ENCODE measurements at regions not wholly inside any gene's neighbourhood (a gene's known extent, or its start where the extent isn't known, plus 50 kb on each side); places are given as distances from the start of the nearest gene placed in this dataset.

GRCh38 chr20:11094711-11095110, 420.9 kb upstream of the JAG1 start:
- no peaks in the 10 kb centered on the region for H3K36me3 ChIP-seq (ENCODE audit: control insufficient read depth in 2 of 2, insufficient read depth in 2 of 2, low read length in 1 of 2)
- DNase-seq (ENCODE audit: low read depth, low spot score) (no peak), FAIRE-seq (no peak), ATAC-seq (peak; percentile 41)
- SMC1A ChIA-PET (ENCODE audit: uncharacterized antibody, unreplicated experiment) = no interaction called here
- no peaks in the 10 kb centered on the region for H3K27me3 ChIP-seq (replicated peaks in 1 of 2; ENCODE audit: control insufficient read depth in 2 of 2, insufficient read depth in 2 of 2, low read length in 1 of 2)
- H3K9ac ChIP-seq (ENCODE audit: control insufficient read depth, insufficient read depth, low read length) = no peak overlapping the region
- no peak overlapping the region for H2AFZ ChIP-seq (ENCODE audit: control insufficient read depth, low read depth, low read length)
- CTCF ChIA-PET = no interaction called here
- H3K79me2 ChIP-seq (ENCODE audit: control insufficient read depth, insufficient read depth, low read length) = no peaks in the 10 kb centered on the region
- no TSS peak for BruUV-seq (replicated peaks)
- intact Hi-C loops (cut with micrococcal nuclease; ENCODE audit: unreplicated experiment) = no loop called here
- POLR2A ChIA-PET = no interaction called here
- H3K4me2 ChIP-seq (ENCODE audit: control insufficient read depth, insufficient read depth) = no peak overlapping the region
- in situ Hi-C loops (cut with MboI) = no loop called here
- WGBS (ENCODE audit: insufficient coverage, insufficient replicate concordance, low lambda C conversion rate, missing lambda C conversion rate) = 0% methylated on average over 2 of the region's 2 CpGs
- RAD21 ChIA-PET (ENCODE audit: unreplicated experiment) = no interaction called here
- H3K4me3 ChIP-seq = no peak overlapping the region
- no peaks in the 10 kb centered on the region for H3K4me1 ChIP-seq (ENCODE audit: control insufficient read depth, insufficient read depth, low read length)
- H3K9me3 ChIP-seq (replicated peaks; ENCODE audit: control insufficient read depth, insufficient read depth, low read length) = no peaks in the 10 kb centered on the region
- no peak for TF ChIP-seq RAD51 (IDR thresholded peaks at IDR 0.05)
- no peak for TF ChIP-seq SMC3 (IDR thresholded peaks at IDR 0.05; ENCODE audit: borderline replicate concordance, low read length)
- TF ChIP-seq ZBED1 (IDR thresholded peaks at IDR 0.05; ENCODE audit: borderline replicate concordance) = no peak
- no peak for TF ChIP-seq ZSCAN29 (IDR thresholded peaks at IDR 0.05)
- TF ChIP-seq MEF2A (IDR thresholded peaks at IDR 0.05; ENCODE audit: insufficient read depth, low read depth, low read length) = no peak
- TF ChIP-seq SREBF2 (IDR thresholded peaks at IDR 0.05; ENCODE audit: low read length) = no peak
- TF ChIP-seq RAD21 (IDR thresholded peaks at IDR 0.05; ENCODE audit: insufficient read depth, low read depth, low read length) = no peak
- TF ChIP-seq SMAD1 (IDR thresholded peaks at IDR 0.05; ENCODE audit: low read depth, partially characterized antibody) = no peak
- no peak for TF ChIP-seq NR2C2 (IDR thresholded peaks at IDR 0.05; ENCODE audit: borderline replicate concordance, control insufficient read depth, insufficient read length, low read depth)
- no peak for TF ChIP-seq EZH2 (IDR thresholded peaks at IDR 0.05; ENCODE audit: borderline replicate concordance, control insufficient read depth, low read depth, low read length)
- no peak for TF ChIP-seq IKZF2 (IDR thresholded peaks at IDR 0.05)
- no peaks in the 10 kb centered on the region for H4K20me1 ChIP-seq (ENCODE audit: control insufficient read depth, insufficient read depth)
- H3K27ac ChIP-seq (ENCODE audit: control insufficient read depth, insufficient read depth) = no peak overlapping the region

Data from GM12878 (cell line).